ENCODE measurements at regions not wholly inside any gene's neighbourhood (a gene's known extent, or its start where the extent isn't known, plus 50 kb on each side); places are given as distances from the start of the nearest gene placed in this dataset.

DNA sequence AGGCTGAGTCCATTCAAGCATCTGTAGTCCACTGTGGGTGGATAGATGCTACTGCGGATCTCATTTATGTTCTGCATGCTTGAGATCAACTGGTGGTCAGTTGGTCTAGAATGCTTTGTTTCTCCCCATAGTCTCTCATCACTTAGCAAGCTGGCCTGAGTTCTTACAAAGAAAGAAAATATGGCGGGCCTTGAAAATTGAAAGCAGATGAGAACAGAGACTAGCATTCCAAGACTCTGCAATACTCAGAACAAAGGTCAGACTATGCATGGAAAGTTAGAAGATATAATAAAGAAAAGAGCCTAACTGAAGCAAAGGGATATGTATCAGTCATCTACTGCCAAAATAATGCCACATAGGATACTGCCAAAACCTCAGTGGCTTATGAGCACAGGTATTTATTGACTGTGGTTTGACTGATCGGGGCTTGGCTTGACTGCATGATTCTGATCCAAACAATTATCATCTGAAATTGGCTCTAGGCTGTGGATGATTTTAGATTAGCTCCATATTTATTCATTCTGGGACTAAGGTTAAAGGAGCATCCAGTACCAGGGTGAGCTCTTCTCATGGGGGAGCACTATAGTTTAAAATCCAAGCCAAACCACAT lies 258.9 kb downstream of the TAF11L14 start:
- TF ChIP-seq CTCF (IDR thresholded peaks at IDR 0.05) (no peak), ZFX (IDR thresholded peaks at IDR 0.05; ENCODE audit: borderline replicate concordance) (no peak)

Measured in 22Rv1 (cell line).